ENCODE measurements at regions not wholly inside any gene's neighbourhood (a gene's known extent, or its start where the extent isn't known, plus 50 kb on each side); places are given as distances from the start of the nearest gene placed in this dataset.

- TF ChIP-seq CTCF (conservative IDR thresholded peaks at IDR 0.05) (no peak), EZH2 (IDR thresholded peaks at IDR 0.05; ENCODE audit: low read depth) (no peak)
These were observed 417.6 kb downstream of the SOX11 start for GRCh38 chr2:6109831-6110230.

All from PC-9 (cell line).